Gastrocnemius medialis (tissue), 4 donors: ENCODE measurements at regions not wholly inside any gene's neighbourhood (a gene's known extent, or its start where the extent isn't known, plus 50 kb on each side); places are given as distances from the start of the nearest gene placed in this dataset.

Source experiments
- CTCF ChIP-seq, 5 experiments: fragments of 450-650 bp in 3 of 5; fragments of 200-600 bp in 2 of 5; sonication (generic) in 2 of 5; IDR thresholded peaks in 4 of 5; conservative IDR thresholded peaks in 1 of 5; 1 replicate in 4 of 5; 2 replicates in 1 of 5; pipeline ENCODE4 v1.5.1; 2016 to 2019; ENCODE audit warnings: antibody characterized with exemption in 5 of 5, mild to moderate bottlenecking in 3 of 5, moderate library complexity in 3 of 5
- POLR2A ChIP-seq, 2 donors: fragments of 450-650 bp; IDR thresholded peaks; one replicate each; pipeline ENCODE4 v1.6.1; 2017; ENCODE audit warnings: antibody characterized with exemption in 2 of 2, mild to moderate bottlenecking in 2 of 2, moderate library complexity in 2 of 2

GRCh38 chr15:47944637-47945288 is 176.0 kb upstream of the SLC24A5 start:
- no peak for TF ChIP-seq CTCF (IDR thresholded peaks at IDR 0.05 in 4 of 5, conservative IDR thresholded peaks at IDR 0.05 in 1 of 5)
- TF ChIP-seq POLR2A (IDR thresholded peaks at IDR 0.05), result no peak
